Common myeloid progenitor, CD34-positive (primary cell): ENCODE measurements at regions not wholly inside any gene's neighbourhood (a gene's known extent, or its start where the extent isn't known, plus 50 kb on each side); places are given as distances from the start of the nearest gene placed in this dataset.

Experiments used
- CTCF ChIA-PET: fragments of 350-600 bp; sonication (Branson Sonifier 250); formaldehyde crosslinking; loops from one replicate; lab custom pipeline; 2021; ENCODE audit warnings: antibody characterized with exemption; lab: Charles Lee
- POLR2A ChIA-PET: fragments of 350-600 bp; sonication (Branson Sonifier 250); formaldehyde crosslinking; loops from one replicate; lab custom pipeline; 2021; ENCODE audit warnings: antibody characterized with exemption; lab: Charles Lee
- DNase-seq, 3 donors: peaks; one replicate each; pipeline versions ENCODE4 v3.0.0 to v3.0.0-alpha.2; 2013
- H3K27ac ChIP-seq, 2 experiments: 1 replicate in 1 of 2; 2 replicates in 1 of 2; pipeline ENCODE4 v1.7.0; 2013; ENCODE audit warnings: inconsistent platforms in 2 of 2, low read length in 2 of 2, mild to moderate bottlenecking in 2 of 2, low read depth in 1 of 2, moderate library complexity in 1 of 2; ENCODE audit not compliant: severe bottlenecking in 2 of 2, insufficient read depth in 1 of 2, poor library complexity in 1 of 2
- H3K27me3 ChIP-seq, 5 experiments: replicated peaks in 2 of 5; 1 replicate in 3 of 5; 2 replicates in 2 of 5; pipeline versions ENCODE4 v1.6.1 to v1.7.0; 2013; ENCODE audit warnings: low read length in 4 of 5, mild to moderate bottlenecking in 2 of 5, moderate library complexity in 2 of 5, inconsistent platforms in 1 of 5; ENCODE audit not compliant: insufficient read depth in 5 of 5, control insufficient read depth in 4 of 5
- H3K36me3 ChIP-seq, 4 experiments: 1 replicate in 2 of 4; 2 replicates in 2 of 4; pipeline versions ENCODE4 v1.6.1 to v1.7.0; 2013; ENCODE audit warnings: low read length in 3 of 4, control low read depth in 1 of 4, mild to moderate bottlenecking in 1 of 4; ENCODE audit not compliant: control insufficient read depth in 4 of 4, insufficient read depth in 4 of 4
- H3K4me1 ChIP-seq, 4 experiments: 1 replicate in 3 of 4; 2 replicates in 1 of 4; pipeline versions ENCODE4 v1.6.1 to v1.7.1; 2013; ENCODE audit warnings: low read length in 3 of 4, mild to moderate bottlenecking in 3 of 4, control low read depth in 1 of 4, inconsistent platforms in 1 of 4, moderate library complexity in 1 of 4; ENCODE audit not compliant: control insufficient read depth in 4 of 4, insufficient read depth in 4 of 4; ENCODE audit errors: control extremely low read depth in 1 of 4
- H3K4me3 ChIP-seq, 7 experiments: 1 replicate in 4 of 7; 2 replicates in 3 of 7; pipeline versions ENCODE4 v1.5.1 to v1.7.0; 2013; ENCODE audit warnings: mild to moderate bottlenecking in 7 of 7, low read length in 6 of 7, moderate library complexity in 6 of 7, inconsistent platforms in 2 of 7, low read depth in 2 of 7, control low read depth in 1 of 7; ENCODE audit not compliant: insufficient read depth in 4 of 7, control insufficient read depth in 1 of 7; ENCODE audit errors: extremely low read depth in 1 of 7
- H3K9me3 ChIP-seq, 5 experiments: 1 replicate in 4 of 5; 2 replicates in 1 of 5; pipeline versions ENCODE4 v1.6.1 to v1.7.1; 2013; ENCODE audit warnings: low read length in 4 of 5, mild to moderate bottlenecking in 2 of 5, inconsistent platforms in 1 of 5, low read depth in 1 of 5, moderate library complexity in 1 of 5; ENCODE audit not compliant: control insufficient read depth in 4 of 5, insufficient read depth in 2 of 5; ENCODE audit errors: control extremely low read depth in 1 of 5
- WGBS: methylation state at CpG from one replicate; pipeline ENCODE4 v1.1.5; 2013; ENCODE audit not compliant: insufficient coverage; 5-methylcytosine and 5-hydroxymethylcytosine counted together

- no peaks in the 10 kb centered on the region for H3K4me1 ChIP-seq
- WGBS = 100% methylated on average over 2 of the region's 2 CpGs
- POLR2A ChIA-PET = interaction anchor here (0.7 kb wide), 1 partner anchor 32 kb away, joined by 3 read pairs; no protein-coding TSS in a partner anchor
- no peaks in the 10 kb centered on the region for H3K9me3 ChIP-seq
- H3K27me3 ChIP-seq = peaks cover 0 to 1% (median 0%) of the 10 kb centered on the region in 5 experiments
- H3K27ac ChIP-seq = no peak overlapping the region
- DNase-seq = no peak
- CTCF ChIA-PET = no interaction called here
- H3K4me3 ChIP-seq = no peak overlapping the region
- H3K36me3 ChIP-seq = no peaks in the 10 kb centered on the region
These were observed 335.5 kb downstream of the GJA1 start for GRCh38 chr6:121770943-121771342.

- Histone ChIP-seq H3K4me1 (no peaks in the 10 kb centered on the region), H3K4me3 (no peak overlapping the region), H3K27me3 (peaks cover 0 to 1% (median 0%) of the 10 kb centered on the region in 5 experiments), H3K27ac (no peak overlapping the region), H3K36me3 (no peaks in the 10 kb centered on the region), H3K9me3 (no peaks in the 10 kb centered on the region)
- 63% methylated on average over 3 of the region's 4 CpGs for whole genome bisulfite sequencing
- CTCF ChIA-PET = no interaction called here
- no peak for DNase-seq
- POLR2A ChIA-PET = interaction anchor here (0.7 kb wide), 1 partner anchor 33 kb away, joined by 3 read pairs; no protein-coding TSS in a partner anchor
These were observed 336.7 kb downstream of the GJA1 start for GRCh38 chr6:121771937-121772720.

- H3K9me3 ChIP-seq = peaks cover 0 to 3% (median 0%) of the 10 kb centered on the region in 5 experiments
- peaks cover 0 to 1% (median 0%) of the 10 kb centered on the region in 5 experiments for H3K27me3 ChIP-seq
- H3K27ac ChIP-seq = no peak overlapping the region
- no CpG with 5 or more reads among the region's 2 CpGs for WGBS
- no peak for DNase-seq
- ChIA-PET CTCF (no interaction called here), POLR2A (no interaction called here)
- no peak overlapping the region for H3K4me3 ChIP-seq
- no peaks in the 10 kb centered on the region for H3K4me1 ChIP-seq
- no peaks in the 10 kb centered on the region for H3K36me3 ChIP-seq
These were observed 340.6 kb downstream of the GJA1 start for GRCh38 chr6:121776054-121776453.

DNA sequence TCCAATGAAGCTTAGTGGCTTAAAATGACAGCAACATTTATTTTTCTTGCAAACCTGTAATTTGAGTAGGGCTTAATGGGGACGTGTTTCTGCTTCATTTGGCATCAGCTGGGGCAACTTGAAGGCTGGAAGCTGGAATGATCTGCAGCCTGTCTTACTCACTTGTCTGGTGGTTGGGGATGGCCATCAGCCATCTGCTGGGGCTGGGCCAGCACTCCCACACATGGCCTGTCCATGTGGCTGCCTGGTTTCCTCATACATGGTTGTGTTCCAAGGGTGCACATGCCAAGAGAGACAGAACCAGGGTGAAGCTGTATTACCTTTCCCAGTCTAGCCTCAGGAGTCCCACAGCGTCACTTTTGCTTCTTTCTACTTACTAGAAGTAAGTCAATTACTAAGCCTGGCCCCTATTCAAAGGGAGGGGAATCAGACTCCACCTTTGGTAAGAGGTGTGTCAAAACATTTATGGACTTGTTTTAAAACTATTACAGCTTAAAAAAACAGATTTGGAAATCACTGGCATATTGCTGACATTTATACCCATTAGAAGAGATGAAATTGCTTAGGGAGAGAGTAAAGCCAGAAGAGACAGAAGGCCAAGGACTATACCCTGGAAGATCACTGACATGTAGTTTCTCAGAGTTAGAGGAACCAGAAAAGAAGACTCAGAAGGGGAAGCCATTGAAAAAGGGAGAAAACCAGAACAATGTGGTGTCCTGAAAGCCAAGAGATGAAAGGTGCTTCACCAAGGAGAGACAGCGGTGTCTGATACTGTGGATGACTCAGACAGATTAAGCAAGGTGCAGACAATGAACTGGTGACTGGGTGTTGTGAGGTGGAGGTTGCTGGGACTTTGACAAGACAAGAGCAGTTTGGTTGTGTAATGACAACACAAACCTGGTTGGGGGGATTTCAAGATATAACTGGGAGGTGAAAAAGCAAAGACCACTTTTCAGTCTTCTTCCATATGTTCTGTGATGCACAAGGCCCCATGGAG lies 345.2 kb downstream of the GJA1 start:
- no peaks in the 10 kb centered on the region for H3K4me1 ChIP-seq
- H3K27me3 ChIP-seq = no peaks in the 10 kb centered on the region
- WGBS = 90% methylated on average over 2 of the region's 3 CpGs
- H3K9me3 ChIP-seq = peaks cover 0 to 3% (median 0%) of the 10 kb centered on the region in 5 experiments
- no peak overlapping the region for H3K4me3 ChIP-seq
- no peak for DNase-seq
- H3K27ac ChIP-seq = no peak overlapping the region
- CTCF ChIA-PET = no interaction called here
- POLR2A ChIA-PET = no interaction called here
- no peaks in the 10 kb centered on the region for H3K36me3 ChIP-seq

- Histone ChIP-seq H3K27ac (no peak overlapping the region), H3K36me3 (no peaks in the 10 kb centered on the region), H3K27me3 (no peaks in the 10 kb centered on the region), H3K4me1 (no peaks in the 10 kb centered on the region), H3K9me3 (no peaks in the 10 kb centered on the region), H3K4me3 (no peak overlapping the region)
- ChIA-PET CTCF (no interaction called here), POLR2A (no interaction called here)
- no peak for DNase-seq
- 100% methylated on average over 2 of the region's 6 CpGs for WGBS
These were observed 356.2 kb downstream of the GJA1 start for GRCh38 chr6:121791396-121792315.

GRCh38 chr6:121794630-121795029 lies 359.2 kb downstream of the GJA1 start:
- WGBS = no CpG with 5 or more reads among the region's 2 CpGs
- Histone ChIP-seq H3K4me3 (no peak overlapping the region), H3K27me3 (no peaks in the 10 kb centered on the region), H3K9me3 (peaks cover 0 to 3% (median 0%) of the 10 kb centered on the region in 5 experiments), H3K27ac (no peak overlapping the region), H3K36me3 (no peaks in the 10 kb centered on the region), H3K4me1 (no peaks in the 10 kb centered on the region)
- DNase-seq = no peak
- ChIA-PET CTCF (no interaction called here), POLR2A (no interaction called here)
